Upper lobe of left lung (tissue), 6 donors: ENCODE measurements at regions not wholly inside any gene's neighbourhood (a gene's known extent, or its start where the extent isn't known, plus 50 kb on each side); places are given as distances from the start of the nearest gene placed in this dataset.

Experiments
- ATAC-seq, 2 donors: fragments of 200-7000 bp; cut with Tn5 transposase; one replicate each; pipeline ENCODE4 v1.9.1; 2022; ENCODE audit warnings: mild to moderate bottlenecking in 2 of 2, moderate library complexity in 2 of 2; ENCODE audit not compliant: low FRiP score in 2 of 2
- DNase-seq, 2 donors: peaks; one replicate each; pipeline ENCODE4 v3.0.0-alpha.2; 2019 to 2020
- H3K27ac ChIP-seq, 4 donors: fragments of 200-600 bp; sonication (generic); one replicate each; pipeline ENCODE4 v1.5.1; 2016 to 2019
- H3K27me3 ChIP-seq, 4 donors: fragments of 200-600 bp; sonication (generic); one replicate each; pipeline ENCODE4 v1.5.1; 2017 to 2019
- H3K36me3 ChIP-seq, 4 donors: fragments of 200-600 bp; sonication (generic); one replicate each; pipeline ENCODE4 v1.5.1; 2016 to 2019
- H3K4me1 ChIP-seq, 4 donors: fragments of 200-600 bp; sonication (generic); one replicate each; pipeline ENCODE4 v1.5.1; 2018 to 2019
- H3K4me3 ChIP-seq, 4 donors: fragments of 200-600 bp; sonication (generic); one replicate each; pipeline ENCODE4 v1.5.1; 2017 to 2019; ENCODE audit warnings: mild to moderate bottlenecking in 2 of 4, moderate library complexity in 1 of 4
- H3K9me3 ChIP-seq, 4 donors: fragments of 200-600 bp; sonication (generic); one replicate each; pipeline ENCODE4 v1.5.1; 2018 to 2019
- EP300 ChIP-seq, 4 donors: sonication (generic); formaldehyde crosslinking; IDR thresholded peaks; one replicate each; pipeline ENCODE4 v1.5.1; 2017; ENCODE audit warnings: antibody characterized with exemption in 4 of 4, control low read depth in 2 of 4
- POLR2A ChIP-seq, 4 donors: fragments of 450-650 bp; IDR thresholded peaks; one replicate each; pipeline ENCODE4 v1.5.1; 2016 to 2017; ENCODE audit warnings: antibody characterized with exemption in 4 of 4, mild to moderate bottlenecking in 2 of 4
- POLR2AphosphoS5 ChIP-seq, 2 donors: sonication (generic); formaldehyde crosslinking; IDR thresholded peaks; one replicate each; pipeline ENCODE4 v1.5.1; 2017; ENCODE audit warnings: antibody characterized with exemption in 2 of 2
- WGBS, 2 donors: methylation state at CpG; one replicate each; pipeline ENCODE4 v1.1.5; 2017 to 2018; 5-methylcytosine and 5-hydroxymethylcytosine counted together
- TF ChIP-seq, protein P1 (sequence below), 6 experiments: fragments of 450-650 bp in 4 of 6; fragments of 200-600 bp in 2 of 6; sonication (generic) in 2 of 6; IDR thresholded peaks; one replicate each; pipeline ENCODE4 v1.5.1; 2016 to 2019; ENCODE audit warnings: antibody characterized with exemption in 6 of 6
- donor health status: DM: no; HTN: no; CAD: no; lungs with moderate emphysema.
- donor health status: DM: no; HTN: yes; CAD: no; lungs with severe emphysema.

DNA sequence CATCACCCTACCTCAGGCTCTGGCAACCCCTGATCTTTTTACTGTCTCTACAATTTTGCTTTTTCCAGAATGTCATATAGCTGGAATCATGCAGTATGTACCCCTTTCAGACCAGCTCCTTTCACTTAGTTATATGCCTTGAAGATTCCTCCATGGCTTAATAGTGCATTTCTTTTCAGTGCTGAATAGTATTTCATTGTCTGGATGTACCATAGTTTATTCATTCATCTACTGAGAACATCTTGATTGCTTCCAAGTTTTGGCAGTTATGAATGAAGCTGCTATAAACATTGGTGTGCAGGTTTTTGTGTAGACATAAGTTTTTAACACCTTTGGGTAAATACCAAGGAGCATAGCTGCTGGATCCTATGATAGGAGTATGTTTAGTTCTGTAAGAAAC lies 50.8 kb upstream of the ANP32A start:
- Histone ChIP-seq H3K4me3 (no peak overlapping the region), H3K36me3 (no peaks in the 10 kb centered on the region), H3K4me1 (peaks cover 0 to 11% (median 4%) of the 10 kb centered on the region in 4 donors), H3K27me3 (no peaks in the 10 kb centered on the region), H3K27ac (no peak overlapping the region), H3K9me3 (no peaks in the 10 kb centered on the region)
- ATAC-seq: no peak
- no peak for TF ChIP-seq POLR2A (IDR thresholded peaks at IDR 0.05)
- TF ChIP-seq, protein P1, sequence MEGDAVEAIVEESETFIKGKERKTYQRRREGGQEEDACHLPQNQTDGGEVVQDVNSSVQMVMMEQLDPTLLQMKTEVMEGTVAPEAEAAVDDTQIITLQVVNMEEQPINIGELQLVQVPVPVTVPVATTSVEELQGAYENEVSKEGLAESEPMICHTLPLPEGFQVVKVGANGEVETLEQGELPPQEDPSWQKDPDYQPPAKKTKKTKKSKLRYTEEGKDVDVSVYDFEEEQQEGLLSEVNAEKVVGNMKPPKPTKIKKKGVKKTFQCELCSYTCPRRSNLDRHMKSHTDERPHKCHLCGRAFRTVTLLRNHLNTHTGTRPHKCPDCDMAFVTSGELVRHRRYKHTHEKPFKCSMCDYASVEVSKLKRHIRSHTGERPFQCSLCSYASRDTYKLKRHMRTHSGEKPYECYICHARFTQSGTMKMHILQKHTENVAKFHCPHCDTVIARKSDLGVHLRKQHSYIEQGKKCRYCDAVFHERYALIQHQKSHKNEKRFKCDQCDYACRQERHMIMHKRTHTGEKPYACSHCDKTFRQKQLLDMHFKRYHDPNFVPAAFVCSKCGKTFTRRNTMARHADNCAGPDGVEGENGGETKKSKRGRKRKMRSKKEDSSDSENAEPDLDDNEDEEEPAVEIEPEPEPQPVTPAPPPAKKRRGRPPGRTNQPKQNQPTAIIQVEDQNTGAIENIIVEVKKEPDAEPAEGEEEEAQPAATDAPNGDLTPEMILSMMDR (IDR thresholded peaks at IDR 0.05): no peak
- no peak for TF ChIP-seq EP300 (IDR thresholded peaks at IDR 0.05)
- TF ChIP-seq POLR2AphosphoS5 (IDR thresholded peaks at IDR 0.05): no peak
- DNase-seq: no peak

DNA sequence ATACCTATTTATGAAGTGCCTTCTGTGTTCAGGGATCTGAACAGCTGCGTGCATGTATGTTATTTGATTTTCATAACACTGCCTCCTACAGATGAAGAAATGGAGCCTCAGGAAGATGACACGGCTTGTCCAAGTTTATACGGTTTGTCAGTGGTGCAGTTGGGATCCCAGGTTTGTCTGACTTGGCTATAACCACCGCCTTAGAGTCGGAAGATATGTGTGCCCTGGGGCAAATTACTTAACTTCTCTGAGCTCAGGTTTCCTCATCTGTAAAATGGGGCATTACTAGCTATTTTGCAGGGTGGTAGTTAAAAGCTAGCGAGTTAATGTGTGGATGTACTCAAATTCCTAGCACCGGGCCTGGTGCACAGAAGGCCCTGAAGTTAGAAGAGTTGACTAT lies 54.1 kb upstream of the ANP32A start:
- TF ChIP-seq POLR2AphosphoS5 (IDR thresholded peaks at IDR 0.05) (no peak), EP300 (IDR thresholded peaks at IDR 0.05) (no peak), POLR2A (IDR thresholded peaks at IDR 0.05) (no peak)
- TF ChIP-seq, protein P1 (IDR thresholded peaks at IDR 0.05): no peak
- no peak overlapping the region for H3K27ac ChIP-seq
- no peaks in the 10 kb centered on the region for H3K36me3 ChIP-seq
- H3K9me3 ChIP-seq: no peaks in the 10 kb centered on the region
- peaks cover 0 to 11% (median 4%) of the 10 kb centered on the region in 4 donors for H3K4me1 ChIP-seq
- no peak overlapping the region for H3K4me3 ChIP-seq
- no peaks in the 10 kb centered on the region for H3K27me3 ChIP-seq
- ATAC-seq (no peak), DNase-seq (no peak)
- WGBS, 2 donors: 84 to 85% methylated on average over 5 to 7 of the region's 7 CpGs

DNA sequence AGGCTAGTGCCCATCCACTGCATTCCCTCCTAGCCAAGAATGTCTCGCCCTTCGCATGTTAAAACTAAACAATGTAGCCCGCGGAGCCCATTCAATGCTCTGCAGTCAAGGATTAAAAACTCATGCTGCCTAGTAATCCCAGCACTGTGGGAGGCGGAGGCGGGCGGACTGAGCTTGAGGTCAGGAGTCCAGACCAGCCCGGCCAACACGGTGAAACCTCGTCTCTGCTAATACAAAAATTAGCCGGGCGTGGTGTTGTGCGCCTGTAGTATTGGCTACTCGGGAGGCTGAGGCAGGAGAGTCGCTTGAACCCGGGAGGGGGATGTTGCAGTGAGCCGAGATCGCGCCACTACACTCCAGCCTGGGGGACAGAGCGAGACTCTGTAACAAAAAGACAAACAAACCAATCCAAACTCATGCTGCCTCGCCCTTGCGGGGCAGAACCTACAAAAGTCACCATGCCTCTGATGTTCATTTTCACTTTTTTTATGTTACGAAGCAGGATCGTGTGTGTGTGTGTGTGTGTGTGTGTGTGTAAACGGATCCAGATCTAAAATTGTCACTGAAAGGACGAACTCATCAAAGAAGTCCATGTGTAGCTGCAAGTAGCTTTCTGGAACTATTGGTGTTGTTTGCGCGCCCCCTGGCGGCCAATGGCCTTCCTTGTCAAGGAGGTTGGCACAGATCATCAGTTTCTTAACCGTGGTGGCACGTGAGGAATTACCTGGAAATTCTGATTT lies 54.8 kb upstream of the SPESP1 start:
- H3K27ac ChIP-seq: no peak overlapping the region
- peak; percentile 90 to 93 for DNase-seq
- H3K27me3 ChIP-seq: no peaks in the 10 kb centered on the region
- TF ChIP-seq POLR2AphosphoS5 (IDR thresholded peaks at IDR 0.05): no peak
- TF ChIP-seq, protein P1 (IDR thresholded peaks at IDR 0.05): peak; percentile 76 to 92 (median 88)
- no peak for TF ChIP-seq EP300 (IDR thresholded peaks at IDR 0.05)
- no peak for TF ChIP-seq POLR2A (IDR thresholded peaks at IDR 0.05)
- H3K4me3 ChIP-seq: peak overlapping the region in 3 of 4 donors; percentile 2 to 40 (median 34)
- H3K36me3 ChIP-seq: no peaks in the 10 kb centered on the region
- 18 to 19% methylated on average over 30 to 31 of the region's 31 CpGs for WGBS, 2 donors
- H3K9me3 ChIP-seq: no peaks in the 10 kb centered on the region
- peaks cover 0 to 11% (median 4%) of the 10 kb centered on the region in 4 donors for H3K4me1 ChIP-seq
- peak; percentile 76 to 93 for ATAC-seq

DNA sequence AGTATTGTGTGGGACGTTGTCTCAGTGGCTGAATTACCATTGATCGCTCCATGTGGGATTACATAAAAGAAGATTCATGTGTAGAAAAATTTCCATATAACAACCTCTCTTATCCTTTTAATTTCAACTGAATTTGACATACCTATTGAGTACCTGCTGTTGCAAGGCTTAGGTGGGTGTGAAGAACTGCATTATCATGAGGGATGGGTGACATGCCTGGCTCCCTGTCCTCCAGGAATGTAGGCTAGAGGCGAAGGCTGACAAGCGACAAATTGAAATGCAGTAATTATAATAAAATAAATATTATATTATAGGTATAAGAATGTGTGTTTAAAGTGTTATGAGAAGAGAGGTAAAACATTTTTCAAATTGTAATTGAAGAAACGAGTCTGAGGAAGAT lies 52.7 kb upstream of the SPESP1 start:
- no peaks in the 10 kb centered on the region for H3K36me3 ChIP-seq
- H3K4me1 ChIP-seq: peaks cover 0 to 11% (median 4%) of the 10 kb centered on the region in 4 donors
- no peaks in the 10 kb centered on the region for H3K9me3 ChIP-seq
- no peak overlapping the region for H3K27ac ChIP-seq
- ATAC-seq: no peak
- 89% methylated on average over 5 of the region's 5 CpGs for WGBS, 2 donors
- H3K4me3 ChIP-seq: no peak overlapping the region
- H3K27me3 ChIP-seq: no peaks in the 10 kb centered on the region
- DNase-seq: no peak
- TF ChIP-seq POLR2A (IDR thresholded peaks at IDR 0.05): no peak
- no peak for TF ChIP-seq EP300 (IDR thresholded peaks at IDR 0.05)
- TF ChIP-seq, protein P1 (IDR thresholded peaks at IDR 0.05): no peak
- no peak for TF ChIP-seq POLR2AphosphoS5 (IDR thresholded peaks at IDR 0.05)

DNA sequence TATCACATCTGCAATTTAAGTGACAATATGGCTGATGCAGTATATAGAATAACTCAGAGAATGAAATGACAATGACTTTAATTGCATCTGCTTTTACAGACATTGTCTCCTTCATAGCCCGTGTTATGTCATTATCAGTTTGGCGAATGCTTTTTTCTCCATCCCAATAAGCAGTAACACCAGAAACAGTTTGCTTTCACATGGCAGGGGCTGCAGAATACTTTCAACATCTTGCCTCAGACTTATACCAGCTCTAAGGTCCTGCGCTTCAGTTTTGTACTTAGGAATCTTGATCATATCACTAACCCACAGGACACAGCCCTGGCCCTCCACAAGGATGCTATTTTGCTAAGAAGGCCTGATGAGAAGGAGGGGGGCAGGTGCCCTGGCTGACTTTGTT lies 49.9 kb upstream of the SPESP1 start:
- Histone ChIP-seq H3K27ac (no peak overlapping the region), H3K4me3 (no peak overlapping the region), H3K27me3 (no peaks in the 10 kb centered on the region), H3K4me1 (peaks cover 0 to 7% (median 3%) of the 10 kb centered on the region in 4 donors), H3K36me3 (no peaks in the 10 kb centered on the region), H3K9me3 (no peaks in the 10 kb centered on the region)
- DNase-seq (no peak), ATAC-seq (no peak)
- 95 to 96% methylated on average over 3 of the region's 3 CpGs for WGBS, 2 donors
- no peak for TF ChIP-seq POLR2A (IDR thresholded peaks at IDR 0.05)
